GM12878 (cell line): ENCODE measurements at regions not wholly inside any gene's neighbourhood (a gene's known extent, or its start where the extent isn't known, plus 50 kb on each side); places are given as distances from the start of the nearest gene placed in this dataset.

Source experiments
- NBN ChIP-seq: fragments of 450-650 bp; IDR thresholded peaks from 2 replicates; pipeline ENCODE4 v1.6.1; 2016
- STAT1 ChIP-seq: fragments of 450-650 bp; conservative IDR thresholded peaks from 2 replicates; pipeline ENCODE4 v1.6.1; 2014; ENCODE audit warnings: antibody characterized with exemption, mild to moderate bottlenecking
- ZNF24 ChIP-seq: fragments of 450-650 bp; IDR thresholded peaks from 2 replicates; pipeline ENCODE4 v1.6.1; 2017; ENCODE audit warnings: antibody characterized with exemption, mild to moderate bottlenecking
- ZZZ3 ChIP-seq: IDR thresholded peaks from 2 replicates; pipeline ENCODE4 v1.6.1; 2011; ENCODE audit warnings: low read depth; ENCODE audit not compliant: control insufficient read depth, insufficient read length
- TF ChIP-seq, protein P1 (sequence below): fragments of 450-650 bp; IDR thresholded peaks from 2 replicates; pipeline ENCODE4 v1.6.1; 2016; ENCODE audit warnings: mild to moderate bottlenecking, moderate library complexity, borderline replicate concordance
- TF ChIP-seq, protein P2 (sequence below): IDR thresholded peaks from 2 replicates; pipeline ENCODE4 v1.6.1; 2012; ENCODE audit warnings: improper control_type of control experiment, low read depth, low read length; ENCODE audit not compliant: insufficient replicate concordance

- TF ChIP-seq, protein P1, sequence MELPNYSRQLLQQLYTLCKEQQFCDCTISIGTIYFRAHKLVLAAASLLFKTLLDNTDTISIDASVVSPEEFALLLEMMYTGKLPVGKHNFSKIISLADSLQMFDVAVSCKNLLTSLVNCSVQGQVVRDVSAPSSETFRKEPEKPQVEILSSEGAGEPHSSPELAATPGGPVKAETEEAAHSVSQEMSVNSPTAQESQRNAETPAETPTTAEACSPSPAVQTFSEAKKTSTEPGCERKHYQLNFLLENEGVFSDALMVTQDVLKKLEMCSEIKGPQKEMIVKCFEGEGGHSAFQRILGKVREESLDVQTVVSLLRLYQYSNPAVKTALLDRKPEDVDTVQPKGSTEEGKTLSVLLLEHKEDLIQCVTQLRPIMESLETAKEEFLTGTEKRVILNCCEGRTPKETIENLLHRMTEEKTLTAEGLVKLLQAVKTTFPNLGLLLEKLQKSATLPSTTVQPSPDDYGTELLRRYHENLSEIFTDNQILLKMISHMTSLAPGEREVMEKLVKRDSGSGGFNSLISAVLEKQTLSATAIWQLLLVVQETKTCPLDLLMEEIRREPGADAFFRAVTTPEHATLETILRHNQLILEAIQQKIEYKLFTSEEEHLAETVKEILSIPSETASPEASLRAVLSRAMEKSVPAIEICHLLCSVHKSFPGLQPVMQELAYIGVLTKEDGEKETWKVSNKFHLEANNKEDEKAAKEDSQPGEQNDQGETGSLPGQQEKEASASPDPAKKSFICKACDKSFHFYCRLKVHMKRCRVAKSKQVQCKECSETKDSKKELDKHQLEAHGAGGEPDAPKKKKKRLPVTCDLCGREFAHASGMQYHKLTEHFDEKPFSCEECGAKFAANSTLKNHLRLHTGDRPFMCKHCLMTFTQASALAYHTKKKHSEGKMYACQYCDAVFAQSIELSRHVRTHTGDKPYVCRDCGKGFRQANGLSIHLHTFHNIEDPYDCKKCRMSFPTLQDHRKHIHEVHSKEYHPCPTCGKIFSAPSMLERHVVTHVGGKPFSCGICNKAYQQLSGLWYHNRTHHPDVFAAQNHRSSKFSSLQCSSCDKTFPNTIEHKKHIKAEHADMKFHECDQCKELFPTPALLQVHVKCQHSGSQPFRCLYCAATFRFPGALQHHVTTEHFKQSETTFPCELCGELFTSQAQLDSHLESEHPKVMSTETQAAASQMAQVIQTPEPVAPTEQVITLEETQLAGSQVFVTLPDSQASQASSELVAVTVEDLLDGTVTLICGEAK: no peak
- TF ChIP-seq, protein P2, sequence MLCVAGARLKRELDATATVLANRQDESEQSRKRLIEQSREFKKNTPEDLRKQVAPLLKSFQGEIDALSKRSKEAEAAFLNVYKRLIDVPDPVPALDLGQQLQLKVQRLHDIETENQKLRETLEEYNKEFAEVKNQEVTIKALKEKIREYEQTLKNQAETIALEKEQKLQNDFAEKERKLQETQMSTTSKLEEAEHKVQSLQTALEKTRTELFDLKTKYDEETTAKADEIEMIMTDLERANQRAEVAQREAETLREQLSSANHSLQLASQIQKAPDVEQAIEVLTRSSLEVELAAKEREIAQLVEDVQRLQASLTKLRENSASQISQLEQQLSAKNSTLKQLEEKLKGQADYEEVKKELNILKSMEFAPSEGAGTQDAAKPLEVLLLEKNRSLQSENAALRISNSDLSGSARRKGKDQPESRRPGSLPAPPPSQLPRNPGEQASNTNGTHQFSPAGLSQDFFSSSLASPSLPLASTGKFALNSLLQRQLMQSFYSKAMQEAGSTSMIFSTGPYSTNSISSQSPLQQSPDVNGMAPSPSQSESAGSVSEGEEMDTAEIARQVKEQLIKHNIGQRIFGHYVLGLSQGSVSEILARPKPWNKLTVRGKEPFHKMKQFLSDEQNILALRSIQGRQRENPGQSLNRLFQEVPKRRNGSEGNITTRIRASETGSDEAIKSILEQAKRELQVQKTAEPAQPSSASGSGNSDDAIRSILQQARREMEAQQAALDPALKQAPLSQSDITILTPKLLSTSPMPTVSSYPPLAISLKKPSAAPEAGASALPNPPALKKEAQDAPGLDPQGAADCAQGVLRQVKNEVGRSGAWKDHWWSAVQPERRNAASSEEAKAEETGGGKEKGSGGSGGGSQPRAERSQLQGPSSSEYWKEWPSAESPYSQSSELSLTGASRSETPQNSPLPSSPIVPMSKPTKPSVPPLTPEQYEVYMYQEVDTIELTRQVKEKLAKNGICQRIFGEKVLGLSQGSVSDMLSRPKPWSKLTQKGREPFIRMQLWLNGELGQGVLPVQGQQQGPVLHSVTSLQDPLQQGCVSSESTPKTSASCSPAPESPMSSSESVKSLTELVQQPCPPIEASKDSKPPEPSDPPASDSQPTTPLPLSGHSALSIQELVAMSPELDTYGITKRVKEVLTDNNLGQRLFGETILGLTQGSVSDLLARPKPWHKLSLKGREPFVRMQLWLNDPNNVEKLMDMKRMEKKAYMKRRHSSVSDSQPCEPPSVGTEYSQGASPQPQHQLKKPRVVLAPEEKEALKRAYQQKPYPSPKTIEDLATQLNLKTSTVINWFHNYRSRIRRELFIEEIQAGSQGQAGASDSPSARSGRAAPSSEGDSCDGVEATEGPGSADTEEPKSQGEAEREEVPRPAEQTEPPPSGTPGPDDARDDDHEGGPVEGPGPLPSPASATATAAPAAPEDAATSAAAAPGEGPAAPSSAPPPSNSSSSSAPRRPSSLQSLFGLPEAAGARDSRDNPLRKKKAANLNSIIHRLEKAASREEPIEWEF: no peak
- TF ChIP-seq ZNF24: no peak
- no peak for TF ChIP-seq ZZZ3
- no peak for TF ChIP-seq STAT1
- no peak for TF ChIP-seq NBN
These were observed 238.6 kb upstream of the PARD3B start (continued) for GRCh38 chr2:204306667-204307066.
